ENCODE measurements at regions not wholly inside any gene's neighbourhood (a gene's known extent, or its start where the extent isn't known, plus 50 kb on each side); places are given as distances from the start of the nearest gene placed in this dataset.

DNA sequence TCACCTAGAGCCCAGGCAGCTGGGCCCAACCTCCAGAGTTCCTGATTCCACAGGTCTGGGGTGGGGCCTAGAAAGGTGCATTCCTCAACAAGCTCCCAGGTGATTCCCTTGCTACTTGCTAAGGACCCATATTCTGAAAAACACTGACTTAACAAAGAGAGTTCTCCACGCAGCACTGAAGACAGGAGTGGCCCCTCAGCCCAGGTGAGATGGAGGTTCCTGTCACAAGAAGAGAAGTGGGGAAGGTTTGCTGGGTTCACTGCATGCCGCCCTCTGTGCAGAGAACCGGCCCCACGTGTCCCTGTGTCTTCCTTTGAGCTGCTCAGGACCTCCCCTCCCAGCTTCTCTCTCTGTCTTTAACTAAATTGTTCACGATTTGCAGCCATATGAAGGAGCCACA, 201.4 kb upstream of the DDX18 start:
- no peak overlapping the region for H3K4me3 ChIP-seq (replicated peaks in 1 of 2; ENCODE audit: low read depth in 1 of 2, low read length in 2 of 2)
- no peaks in the 10 kb centered on the region for H3K27me3 ChIP-seq (ENCODE audit: insufficient read depth, low read length)
- H3K36me3 ChIP-seq (ENCODE audit: control insufficient read depth in 1 of 2, insufficient read depth in 2 of 2, low read length in 2 of 2), result no peaks in the 10 kb centered on the region
- ChIA-PET RAD21 (ENCODE audit: low non-redundant PET in 1 of 2, low total read pairs in 2 of 2, uncharacterized antibody in 2 of 2, unreplicated experiment in 2 of 2) (no interaction called here), POLR2A (no interaction called here), CTCF (no interaction called here)
- no peak overlapping the region for H3K9ac ChIP-seq (ENCODE audit: low read length)
- no peak overlapping the region for H2AFZ ChIP-seq (ENCODE audit: low read depth, low read length, poor library complexity, severe bottlenecking)
- ATAC-seq (no peak), DNase-seq (ENCODE audit: low read depth, low spot score) (no peak)
- H3K9me3 ChIP-seq (ENCODE audit: control insufficient read depth in 1 of 2, insufficient read depth in 1 of 2, low read depth in 1 of 2, low read length in 2 of 2), result no peaks in the 10 kb centered on the region
- no peak overlapping the region for H3K4me2 ChIP-seq (ENCODE audit: low read length)
- intact Hi-C loops (cut with micrococcal nuclease), result no loop called here
- H3K9me2 ChIP-seq (ENCODE audit: insufficient read depth), result no peaks in the 10 kb centered on the region
- no peak overlapping the region for H3K27ac ChIP-seq (ENCODE audit: low read depth, low read length)
- no peaks in the 10 kb centered on the region for H4K20me1 ChIP-seq (ENCODE audit: insufficient read depth)
- TF ChIP-seq EZH2phosphoT487 (IDR thresholded peaks at IDR 0.05; ENCODE audit: borderline replicate concordance) (no peak), EZH2 (IDR thresholded peaks at IDR 0.05) (no peak), JUND (IDR thresholded peaks at IDR 0.05) (no peak), SIN3A (IDR thresholded peaks at IDR 0.05; ENCODE audit: low read depth) (no peak), CBX3 (IDR thresholded peaks at IDR 0.05; ENCODE audit: low read depth) (no peak), ZNF274 (IDR thresholded peaks at IDR 0.05; ENCODE audit: low read depth, low read length) (no peak), POLR2A (IDR thresholded peaks at IDR 0.05; ENCODE audit: borderline replicate concordance, extremely low read depth, insufficient read depth, insufficient read length) (no peak), TCF7L2 (IDR thresholded peaks at IDR 0.05; ENCODE audit: borderline replicate concordance, extremely low read depth, insufficient read depth, insufficient read length) (no peak), ELF1 (IDR thresholded peaks at IDR 0.05; ENCODE audit: borderline replicate concordance, low read depth) (no peak), ZFX (IDR thresholded peaks at IDR 0.05) (no peak), FOSL1 (IDR thresholded peaks at IDR 0.05; ENCODE audit: low read depth) (no peak)
- TF ChIP-seq, protein P1, sequence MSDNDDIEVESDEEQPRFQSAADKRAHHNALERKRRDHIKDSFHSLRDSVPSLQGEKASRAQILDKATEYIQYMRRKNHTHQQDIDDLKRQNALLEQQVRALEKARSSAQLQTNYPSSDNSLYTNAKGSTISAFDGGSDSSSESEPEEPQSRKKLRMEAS (IDR thresholded peaks at IDR 0.05), result no peak
- TF ChIP-seq, protein P2, sequence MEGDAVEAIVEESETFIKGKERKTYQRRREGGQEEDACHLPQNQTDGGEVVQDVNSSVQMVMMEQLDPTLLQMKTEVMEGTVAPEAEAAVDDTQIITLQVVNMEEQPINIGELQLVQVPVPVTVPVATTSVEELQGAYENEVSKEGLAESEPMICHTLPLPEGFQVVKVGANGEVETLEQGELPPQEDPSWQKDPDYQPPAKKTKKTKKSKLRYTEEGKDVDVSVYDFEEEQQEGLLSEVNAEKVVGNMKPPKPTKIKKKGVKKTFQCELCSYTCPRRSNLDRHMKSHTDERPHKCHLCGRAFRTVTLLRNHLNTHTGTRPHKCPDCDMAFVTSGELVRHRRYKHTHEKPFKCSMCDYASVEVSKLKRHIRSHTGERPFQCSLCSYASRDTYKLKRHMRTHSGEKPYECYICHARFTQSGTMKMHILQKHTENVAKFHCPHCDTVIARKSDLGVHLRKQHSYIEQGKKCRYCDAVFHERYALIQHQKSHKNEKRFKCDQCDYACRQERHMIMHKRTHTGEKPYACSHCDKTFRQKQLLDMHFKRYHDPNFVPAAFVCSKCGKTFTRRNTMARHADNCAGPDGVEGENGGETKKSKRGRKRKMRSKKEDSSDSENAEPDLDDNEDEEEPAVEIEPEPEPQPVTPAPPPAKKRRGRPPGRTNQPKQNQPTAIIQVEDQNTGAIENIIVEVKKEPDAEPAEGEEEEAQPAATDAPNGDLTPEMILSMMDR (IDR thresholded peaks at IDR 0.05 in 2 of 3, conservative IDR thresholded peaks at IDR 0.05 in 1 of 3; ENCODE audit: borderline replicate concordance in 1 of 3, insufficient read depth in 1 of 3, low read depth in 2 of 3, low read length in 2 of 3), result no peak
- TF ChIP-seq, protein P3, sequence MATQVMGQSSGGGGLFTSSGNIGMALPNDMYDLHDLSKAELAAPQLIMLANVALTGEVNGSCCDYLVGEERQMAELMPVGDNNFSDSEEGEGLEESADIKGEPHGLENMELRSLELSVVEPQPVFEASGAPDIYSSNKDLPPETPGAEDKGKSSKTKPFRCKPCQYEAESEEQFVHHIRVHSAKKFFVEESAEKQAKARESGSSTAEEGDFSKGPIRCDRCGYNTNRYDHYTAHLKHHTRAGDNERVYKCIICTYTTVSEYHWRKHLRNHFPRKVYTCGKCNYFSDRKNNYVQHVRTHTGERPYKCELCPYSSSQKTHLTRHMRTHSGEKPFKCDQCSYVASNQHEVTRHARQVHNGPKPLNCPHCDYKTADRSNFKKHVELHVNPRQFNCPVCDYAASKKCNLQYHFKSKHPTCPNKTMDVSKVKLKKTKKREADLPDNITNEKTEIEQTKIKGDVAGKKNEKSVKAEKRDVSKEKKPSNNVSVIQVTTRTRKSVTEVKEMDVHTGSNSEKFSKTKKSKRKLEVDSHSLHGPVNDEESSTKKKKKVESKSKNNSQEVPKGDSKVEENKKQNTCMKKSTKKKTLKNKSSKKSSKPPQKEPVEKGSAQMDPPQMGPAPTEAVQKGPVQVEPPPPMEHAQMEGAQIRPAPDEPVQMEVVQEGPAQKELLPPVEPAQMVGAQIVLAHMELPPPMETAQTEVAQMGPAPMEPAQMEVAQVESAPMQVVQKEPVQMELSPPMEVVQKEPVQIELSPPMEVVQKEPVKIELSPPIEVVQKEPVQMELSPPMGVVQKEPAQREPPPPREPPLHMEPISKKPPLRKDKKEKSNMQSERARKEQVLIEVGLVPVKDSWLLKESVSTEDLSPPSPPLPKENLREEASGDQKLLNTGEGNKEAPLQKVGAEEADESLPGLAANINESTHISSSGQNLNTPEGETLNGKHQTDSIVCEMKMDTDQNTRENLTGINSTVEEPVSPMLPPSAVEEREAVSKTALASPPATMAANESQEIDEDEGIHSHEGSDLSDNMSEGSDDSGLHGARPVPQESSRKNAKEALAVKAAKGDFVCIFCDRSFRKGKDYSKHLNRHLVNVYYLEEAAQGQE (IDR thresholded peaks at IDR 0.05; ENCODE audit: low read depth), result no peak
- TF ChIP-seq, protein P4, sequence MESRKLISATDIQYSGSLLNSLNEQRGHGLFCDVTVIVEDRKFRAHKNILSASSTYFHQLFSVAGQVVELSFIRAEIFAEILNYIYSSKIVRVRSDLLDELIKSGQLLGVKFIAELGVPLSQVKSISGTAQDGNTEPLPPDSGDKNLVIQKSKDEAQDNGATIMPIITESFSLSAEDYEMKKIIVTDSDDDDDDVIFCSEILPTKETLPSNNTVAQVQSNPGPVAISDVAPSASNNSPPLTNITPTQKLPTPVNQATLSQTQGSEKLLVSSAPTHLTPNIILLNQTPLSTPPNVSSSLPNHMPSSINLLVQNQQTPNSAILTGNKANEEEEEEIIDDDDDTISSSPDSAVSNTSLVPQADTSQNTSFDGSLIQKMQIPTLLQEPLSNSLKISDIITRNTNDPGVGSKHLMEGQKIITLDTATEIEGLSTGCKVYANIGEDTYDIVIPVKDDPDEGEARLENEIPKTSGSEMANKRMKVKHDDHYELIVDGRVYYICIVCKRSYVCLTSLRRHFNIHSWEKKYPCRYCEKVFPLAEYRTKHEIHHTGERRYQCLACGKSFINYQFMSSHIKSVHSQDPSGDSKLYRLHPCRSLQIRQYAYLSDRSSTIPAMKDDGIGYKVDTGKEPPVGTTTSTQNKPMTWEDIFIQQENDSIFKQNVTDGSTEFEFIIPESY (IDR thresholded peaks at IDR 0.05; ENCODE audit: extremely low read depth, insufficient replicate concordance, low read length), result no peak
- TF ChIP-seq, protein P5, sequence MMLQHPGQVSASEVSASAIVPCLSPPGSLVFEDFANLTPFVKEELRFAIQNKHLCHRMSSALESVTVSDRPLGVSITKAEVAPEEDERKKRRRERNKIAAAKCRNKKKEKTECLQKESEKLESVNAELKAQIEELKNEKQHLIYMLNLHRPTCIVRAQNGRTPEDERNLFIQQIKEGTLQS (IDR thresholded peaks at IDR 0.05), result no peak
- no TSS peak for BruUV-seq (replicated peaks)
- H3K4me1 ChIP-seq (ENCODE audit: control insufficient read depth in 1 of 2, insufficient read depth in 2 of 2, low read length in 2 of 2), result no peaks in the 10 kb centered on the region
- H3K79me2 ChIP-seq (ENCODE audit: insufficient read depth, low read length), result no peaks in the 10 kb centered on the region
